HEK293 (cell line): ENCODE measurements at regions not wholly inside any gene's neighbourhood (a gene's known extent, or its start where the extent isn't known, plus 50 kb on each side); places are given as distances from the start of the nearest gene placed in this dataset.

Experiments
- CTCF ChIA-PET: fragments of 350-600 bp; formaldehyde crosslinking; extraction: SDS; loops from one replicate; lab custom pipeline; 2021; ENCODE audit warnings: antibody characterized with exemption; lab: Yijun Ruan, JAX
- POLR2A ChIA-PET: fragments of 300-600 bp; formaldehyde crosslinking; extraction: SDS; loops from one replicate; lab custom pipeline; 2020; ENCODE audit warnings: antibody characterized with exemption, inconsistent platforms; lab: Yijun Ruan, JAX
- H3K27ac ChIP-seq: fragments of 200-500 bp; sonication (Bioruptor generic); 2 replicates; pipeline ENCODE4 v1.5.1; 2014; ENCODE audit warnings: low read depth, low read length, control low read depth, inconsistent platforms; ENCODE audit errors: extremely low read depth
- H3K36me3 ChIP-seq, 2 experiments: fragments of 200-500 bp in 1 of 2; sonication (Bioruptor generic) in 1 of 2; 1 replicate in 1 of 2; 2 replicates in 1 of 2; pipeline ENCODE4 v1.5.1; 2014 to 2017; ENCODE audit warnings: inconsistent platforms in 2 of 2, low read length in 2 of 2; ENCODE audit not compliant: control insufficient read depth in 2 of 2, insufficient read depth in 1 of 2
- H3K4me1 ChIP-seq: fragments of 200-500 bp; sonication (Bioruptor generic); 2 replicates; pipeline ENCODE4 v1.5.1; 2014; ENCODE audit warnings: mild to moderate bottlenecking, low read length, inconsistent platforms; ENCODE audit not compliant: control insufficient read depth, insufficient read depth
- H3K4me3 ChIP-seq: 2 replicates; pipeline ENCODE4 v1.5.1; 2011; ENCODE audit warnings: low read depth, mild to moderate bottlenecking, control low read depth, low read length, moderate library complexity
- H3K9me3 ChIP-seq: fragments of 200-500 bp; sonication (Bioruptor generic); 2 replicates; pipeline ENCODE4 v1.5.1; 2014; ENCODE audit warnings: low read depth, low read length, inconsistent platforms; ENCODE audit not compliant: control insufficient read depth, insufficient read depth
- GLIS2 ChIP-seq: fragments of 450-650 bp; formaldehyde crosslinking; IDR thresholded peaks from 2 replicates; pipeline ENCODE4 v1.5.1; 2016; ENCODE audit warnings: missing biosample characterization, missing genetic modification characterization
- IKZF3 ChIP-seq: fragments of 450-650 bp; IDR thresholded peaks from 2 replicates; pipeline ENCODE4 v1.5.0; 2018; ENCODE audit warnings: missing biosample characterization, mild to moderate bottlenecking, missing genetic modification characterization, moderate library complexity
- MEIS1 ChIP-seq: sonication (generic); formaldehyde crosslinking; IDR thresholded peaks from 2 replicates; pipeline ENCODE4 v1.8.1; 2022; ENCODE audit warnings: missing genetic modification reagents, mild to moderate bottlenecking, borderline replicate concordance
- SALL2 ChIP-seq: fragments of 450-650 bp; formaldehyde crosslinking; IDR thresholded peaks from 2 replicates; pipeline ENCODE4 v1.5.0; 2017; ENCODE audit warnings: missing biosample characterization, mild to moderate bottlenecking, missing genetic modification characterization, borderline replicate concordance
- TCF7L2 ChIP-seq: IDR thresholded peaks from 2 replicates; pipeline ENCODE4 v1.6.1; 2011; ENCODE audit warnings: low read depth, mild to moderate bottlenecking, inconsistent platforms, low read length, moderate library complexity, borderline replicate concordance
- YY2 ChIP-seq: fragments of 450-650 bp; formaldehyde crosslinking; IDR thresholded peaks from 2 replicates; pipeline ENCODE4 v1.5.1; 2016; ENCODE audit warnings: missing biosample characterization, missing genetic modification characterization
- ZBTB17 ChIP-seq: fragments of 450-650 bp; formaldehyde crosslinking; IDR thresholded peaks from 2 replicates; pipeline ENCODE4 v1.5.1; 2016; ENCODE audit warnings: missing biosample characterization, missing genetic modification characterization
- ZIC2 ChIP-seq: fragments of 450-650 bp; formaldehyde crosslinking; IDR thresholded peaks from 2 replicates; pipeline ENCODE4 v1.5.1; 2016; ENCODE audit warnings: missing biosample characterization, missing genetic modification characterization
- ZNF114 ChIP-seq: fragments of 450-650 bp; formaldehyde crosslinking; IDR thresholded peaks from 2 replicates; pipeline ENCODE4 v1.5.0; 2017; ENCODE audit warnings: missing biosample characterization, missing genetic modification characterization
- ZNF174 ChIP-seq: fragments of 450-650 bp; formaldehyde crosslinking; IDR thresholded peaks from 2 replicates; pipeline ENCODE4 v1.5.0; 2017; ENCODE audit warnings: missing biosample characterization, mild to moderate bottlenecking, missing genetic modification characterization
- ZNF266 ChIP-seq: fragments of 450-650 bp; formaldehyde crosslinking; IDR thresholded peaks from 2 replicates; pipeline ENCODE4 v1.5.1; 2016; ENCODE audit warnings: missing biosample characterization, missing genetic modification characterization, low read depth
- ZNF274 ChIP-seq, 2 experiments: fragments of 200-500 bp in 1 of 2; fragments of 450-650 bp in 1 of 2; sonication (Bioruptor generic) in 1 of 2; formaldehyde crosslinking in 1 of 2; IDR thresholded peaks; 2 replicates each; pipeline versions ENCODE4 v1.5.1 to v1.6.1; 2014 to 2016; ENCODE audit warnings: borderline replicate concordance in 1 of 2, inconsistent platforms in 1 of 2, low read length in 1 of 2, missing biosample characterization in 1 of 2, missing genetic modification characterization in 1 of 2
- ZNF354C ChIP-seq: fragments of 450-650 bp; formaldehyde crosslinking; IDR thresholded peaks from 2 replicates; pipeline ENCODE4 v1.5.1; 2016; ENCODE audit warnings: missing biosample characterization, missing genetic modification characterization, low read depth, borderline replicate concordance
- ZNF366 ChIP-seq: fragments of 450-650 bp; formaldehyde crosslinking; conservative IDR thresholded peaks from 2 replicates; pipeline ENCODE4 v1.5.1; 2016; ENCODE audit warnings: missing biosample characterization, missing genetic modification characterization
- ZNF404 ChIP-seq: fragments of 450-650 bp; formaldehyde crosslinking; IDR thresholded peaks from 2 replicates; pipeline ENCODE4 v1.5.1; 2017; ENCODE audit warnings: missing biosample characterization, missing genetic modification characterization
- ZNF530 ChIP-seq: fragments of 450-650 bp; formaldehyde crosslinking; IDR thresholded peaks from 2 replicates; pipeline ENCODE4 v1.5.1; 2016; ENCODE audit warnings: low read depth, missing biosample characterization, missing genetic modification characterization
- ZNF558 ChIP-seq: fragments of 450-650 bp; formaldehyde crosslinking; IDR thresholded peaks from 2 replicates; pipeline ENCODE4 v1.5.1; 2016; ENCODE audit warnings: missing biosample characterization, missing genetic modification characterization
- ZNF701 ChIP-seq: fragments of 450-650 bp; formaldehyde crosslinking; IDR thresholded peaks from 2 replicates; pipeline ENCODE4 v1.5.1; 2016; ENCODE audit warnings: missing biosample characterization, missing genetic modification characterization
- ZNF843 ChIP-seq: fragments of 450-650 bp; formaldehyde crosslinking; IDR thresholded peaks from 2 replicates; pipeline ENCODE4 v1.5.1; 2016; ENCODE audit warnings: missing biosample characterization, missing genetic modification characterization
- ZSCAN30 ChIP-seq: fragments of 450-650 bp; IDR thresholded peaks from 2 replicates; pipeline ENCODE4 v1.5.1; 2018; ENCODE audit warnings: missing biosample characterization, mild to moderate bottlenecking, missing genetic modification characterization, moderate library complexity
- TF ChIP-seq, protein P1 (sequence below): sonication (generic); formaldehyde crosslinking; IDR thresholded peaks from 2 replicates; pipeline ENCODE4 v1.8.1; 2022; ENCODE audit warnings: mild to moderate bottlenecking, moderate library complexity, missing genetic modification reagents
- TF ChIP-seq, protein P2 (sequence below): fragments of 450-650 bp; formaldehyde crosslinking; IDR thresholded peaks from 2 replicates; pipeline ENCODE4 v1.5.1; 2016; ENCODE audit warnings: missing biosample characterization, missing genetic modification characterization
- TF ChIP-seq, protein P3 (sequence below): fragments of 450-650 bp; formaldehyde crosslinking; IDR thresholded peaks from 2 replicates; pipeline ENCODE4 v1.5.1; 2016; ENCODE audit warnings: missing biosample characterization, missing genetic modification characterization, low read depth
- TF ChIP-seq, protein P4 (sequence below): fragments of 450-650 bp; formaldehyde crosslinking; IDR thresholded peaks from 2 replicates; pipeline ENCODE4 v1.5.1; 2016; ENCODE audit warnings: missing biosample characterization, missing genetic modification characterization
- TF ChIP-seq, protein P5 (sequence below): fragments of 450-650 bp; IDR thresholded peaks from 2 replicates; pipeline ENCODE4 v1.5.1; 2018; ENCODE audit warnings: missing biosample characterization, missing genetic modification characterization

DNA sequence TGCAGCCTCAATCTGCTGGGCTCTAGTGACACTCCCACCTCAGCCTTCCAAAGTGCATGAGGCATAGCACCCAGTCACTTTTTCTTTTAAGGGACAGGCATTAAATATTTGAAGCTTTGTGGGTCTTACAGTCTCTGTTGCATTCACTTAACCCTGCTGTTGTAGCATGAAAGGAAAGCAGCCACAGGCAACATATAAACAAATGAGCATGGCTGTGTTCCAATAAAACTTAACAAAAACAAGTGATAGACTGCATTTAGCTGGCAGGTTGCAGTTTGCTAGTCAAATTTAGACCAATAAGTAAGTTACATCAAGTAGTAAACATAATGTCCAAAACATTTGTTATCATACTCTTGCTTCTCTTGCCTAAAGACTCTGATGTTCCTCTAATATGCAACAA lies 297.3 kb upstream of the MMADHC start:
- H3K27ac ChIP-seq: no peak overlapping the region
- no peaks in the 10 kb centered on the region for H3K4me1 ChIP-seq
- TF ChIP-seq, protein P1, sequence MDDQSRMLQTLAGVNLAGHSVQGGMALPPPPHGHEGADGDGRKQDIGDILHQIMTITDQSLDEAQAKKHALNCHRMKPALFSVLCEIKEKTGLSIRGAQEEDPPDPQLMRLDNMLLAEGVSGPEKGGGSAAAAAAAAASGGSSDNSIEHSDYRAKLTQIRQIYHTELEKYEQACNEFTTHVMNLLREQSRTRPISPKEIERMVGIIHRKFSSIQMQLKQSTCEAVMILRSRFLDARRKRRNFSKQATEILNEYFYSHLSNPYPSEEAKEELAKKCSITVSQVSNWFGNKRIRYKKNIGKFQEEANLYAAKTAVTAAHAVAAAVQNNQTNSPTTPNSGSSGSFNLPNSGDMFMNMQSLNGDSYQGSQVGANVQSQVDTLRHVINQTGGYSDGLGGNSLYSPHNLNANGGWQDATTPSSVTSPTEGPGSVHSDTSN: no peak
- no peak for TF ChIP-seq ZIC2 (tag by site-specific recombination)
- no peak for TF ChIP-seq ZNF266 (tag by site-specific recombination)
- no peak for TF ChIP-seq ZNF404 (tag by site-specific recombination)
- TF ChIP-seq ZNF366 (tag by site-specific recombination): no peak
- TF ChIP-seq, protein P2, sequence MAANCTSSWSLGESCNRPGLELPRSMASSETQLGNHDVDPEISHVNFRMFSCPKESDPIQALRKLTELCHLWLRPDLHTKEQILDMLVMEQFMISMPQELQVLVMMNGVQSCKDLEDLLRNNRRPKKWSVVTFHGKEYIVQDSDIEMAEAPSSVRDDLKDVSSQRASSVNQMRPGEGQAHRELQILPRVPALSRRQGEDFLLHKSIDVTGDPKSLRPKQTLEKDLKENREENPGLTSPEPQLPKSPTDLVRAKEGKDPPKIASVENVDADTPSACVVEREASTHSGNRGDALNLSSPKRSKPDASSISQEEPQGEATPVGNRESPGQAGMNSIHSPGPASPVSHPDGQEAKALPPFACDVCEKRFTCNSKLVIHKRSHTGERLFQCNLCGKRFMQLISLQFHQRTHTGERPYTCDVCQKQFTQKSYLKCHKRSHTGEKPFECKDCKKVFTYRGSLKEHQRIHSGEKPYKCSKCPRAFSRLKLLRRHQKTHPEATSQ (tag by site-specific recombination): no peak
- no peaks in the 10 kb centered on the region for H3K36me3 ChIP-seq
- H3K4me3 ChIP-seq: no peak overlapping the region
- CTCF ChIA-PET: interaction anchor here (0.6 kb wide), 3 partner anchors 8 to 976 kb away, joined by 3 read pairs; no protein-coding TSS in a partner anchor
- POLR2A ChIA-PET: no interaction called here
- no peaks in the 10 kb centered on the region for H3K9me3 ChIP-seq

DNA sequence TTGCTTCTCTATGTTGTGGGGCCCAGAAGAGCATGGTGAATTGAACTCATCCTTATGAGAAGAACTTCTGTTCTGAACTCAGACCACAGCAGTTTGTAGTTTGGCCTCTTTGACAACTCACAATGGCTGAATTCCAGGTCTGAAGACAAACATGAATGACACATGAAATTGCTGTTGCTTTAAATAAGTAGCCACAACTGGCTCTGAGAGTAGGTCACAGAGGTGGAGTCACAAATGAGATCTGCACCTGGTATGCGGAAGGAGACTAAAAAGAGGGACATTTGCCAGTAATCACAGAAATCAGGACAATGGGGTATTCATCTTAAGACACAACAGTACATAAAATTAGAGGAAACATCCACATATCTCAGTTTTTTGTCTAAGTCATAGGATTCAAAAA lies 290.3 kb upstream of the MMADHC start:
- ChIA-PET POLR2A (no interaction called here), CTCF (no interaction called here)
- no peak overlapping the region for H3K4me3 ChIP-seq
- no peaks in the 10 kb centered on the region for H3K4me1 ChIP-seq
- no peaks in the 10 kb centered on the region for H3K9me3 ChIP-seq
- TF ChIP-seq ZNF530 (tag by site-specific recombination) (no peak), ZNF174 (tag by site-specific recombination) (no peak), ZNF701 (tag by site-specific recombination) (no peak), ZNF558 (tag by site-specific recombination) (no peak), ZNF274 (IDR thresholded peaks at IDR 0.05; ENCODE audit: low read length) (no peak), ZNF274 (tag by site-specific recombination; IDR thresholded peaks at IDR 0.05; ENCODE audit: borderline replicate concordance) (no peak), ZNF114 (tag by site-specific recombination) (no peak), TCF7L2 (no peak), MEIS1 (CRISPR knock-in tag) (no peak), SALL2 (tag by site-specific recombination) (no peak), GLIS2 (tag by site-specific recombination) (no peak), ZSCAN30 (tag by site-specific recombination) (no peak), YY2 (no peak), IKZF3 (tag by site-specific recombination) (no peak), ZNF843 (no peak), ZNF354C (tag by site-specific recombination) (no peak), ZBTB17 (tag by site-specific recombination) (no peak)
- TF ChIP-seq, protein P3, sequence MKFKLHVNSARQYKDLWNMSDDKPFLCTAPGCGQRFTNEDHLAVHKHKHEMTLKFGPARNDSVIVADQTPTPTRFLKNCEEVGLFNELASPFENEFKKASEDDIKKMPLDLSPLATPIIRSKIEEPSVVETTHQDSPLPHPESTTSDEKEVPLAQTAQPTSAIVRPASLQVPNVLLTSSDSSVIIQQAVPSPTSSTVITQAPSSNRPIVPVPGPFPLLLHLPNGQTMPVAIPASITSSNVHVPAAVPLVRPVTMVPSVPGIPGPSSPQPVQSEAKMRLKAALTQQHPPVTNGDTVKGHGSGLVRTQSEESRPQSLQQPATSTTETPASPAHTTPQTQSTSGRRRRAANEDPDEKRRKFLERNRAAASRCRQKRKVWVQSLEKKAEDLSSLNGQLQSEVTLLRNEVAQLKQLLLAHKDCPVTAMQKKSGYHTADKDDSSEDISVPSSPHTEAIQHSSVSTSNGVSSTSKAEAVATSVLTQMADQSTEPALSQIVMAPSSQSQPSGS: no peak
- TF ChIP-seq, protein P4, sequence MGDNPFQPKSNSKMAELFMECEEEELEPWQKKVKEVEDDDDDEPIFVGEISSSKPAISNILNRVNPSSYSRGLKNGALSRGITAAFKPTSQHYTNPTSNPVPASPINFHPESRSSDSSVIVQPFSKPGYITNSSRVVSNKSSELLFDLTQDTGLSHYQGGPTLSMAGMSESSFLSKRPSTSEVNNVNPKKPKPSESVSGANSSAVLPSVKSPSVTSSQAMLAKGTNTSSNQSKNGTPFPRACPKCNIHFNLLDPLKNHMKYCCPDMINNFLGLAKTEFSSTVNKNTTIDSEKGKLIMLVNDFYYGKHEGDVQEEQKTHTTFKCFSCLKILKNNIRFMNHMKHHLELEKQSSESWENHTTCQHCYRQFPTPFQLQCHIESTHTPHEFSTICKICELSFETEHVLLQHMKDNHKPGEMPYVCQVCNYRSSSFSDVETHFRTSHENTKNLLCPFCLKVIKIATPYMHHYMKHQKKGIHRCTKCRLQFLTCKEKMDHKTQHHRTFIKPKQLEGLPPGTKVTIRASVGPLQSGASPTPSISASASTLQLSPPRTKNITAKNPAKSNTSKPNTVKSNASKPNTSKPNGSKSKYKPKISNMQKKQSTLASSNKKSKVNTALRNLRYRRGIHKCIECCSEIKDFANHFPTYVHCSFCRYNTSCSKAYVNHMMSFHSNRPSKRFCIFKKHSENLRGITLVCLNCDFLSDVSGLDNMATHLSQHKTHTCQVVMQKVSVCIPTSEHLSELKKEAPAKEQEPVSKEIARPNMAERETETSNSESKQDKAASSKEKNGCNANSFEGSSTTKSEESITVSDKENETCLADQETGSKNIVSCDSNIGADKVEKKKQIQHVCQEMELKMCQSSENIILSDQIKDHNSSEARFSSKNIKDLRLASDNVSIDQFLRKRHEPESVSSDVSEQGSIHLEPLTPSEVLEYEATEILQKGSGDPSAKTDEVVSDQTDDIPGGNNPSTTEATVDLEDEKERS (tag by site-specific recombination): no peak
- TF ChIP-seq, protein P5, sequence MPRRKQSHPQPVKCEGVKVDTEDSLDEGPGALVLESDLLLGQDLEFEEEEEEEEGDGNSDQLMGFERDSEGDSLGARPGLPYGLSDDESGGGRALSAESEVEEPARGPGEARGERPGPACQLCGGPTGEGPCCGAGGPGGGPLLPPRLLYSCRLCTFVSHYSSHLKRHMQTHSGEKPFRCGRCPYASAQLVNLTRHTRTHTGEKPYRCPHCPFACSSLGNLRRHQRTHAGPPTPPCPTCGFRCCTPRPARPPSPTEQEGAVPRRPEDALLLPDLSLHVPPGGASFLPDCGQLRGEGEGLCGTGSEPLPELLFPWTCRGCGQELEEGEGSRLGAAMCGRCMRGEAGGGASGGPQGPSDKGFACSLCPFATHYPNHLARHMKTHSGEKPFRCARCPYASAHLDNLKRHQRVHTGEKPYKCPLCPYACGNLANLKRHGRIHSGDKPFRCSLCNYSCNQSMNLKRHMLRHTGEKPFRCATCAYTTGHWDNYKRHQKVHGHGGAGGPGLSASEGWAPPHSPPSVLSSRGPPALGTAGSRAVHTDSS (tag by site-specific recombination): no peak
- H3K27ac ChIP-seq: no peak overlapping the region
- H3K36me3 ChIP-seq: no peaks in the 10 kb centered on the region
